IMR-90 (cell line): ENCODE measurements at regions not wholly inside any gene's neighbourhood (a gene's known extent, or its start where the extent isn't known, plus 50 kb on each side); places are given as distances from the start of the nearest gene placed in this dataset.

ENCODE experiments used
- ATAC-seq: fragments of 200-7000 bp; cut with Tn5 transposase; 2 replicates; pipeline ENCODE4 v1.9.1; 2020; ENCODE audit warnings: low read depth, mild to moderate bottlenecking, moderate library complexity
- BruUV-seq: library from RNA; stranded (reverse); fragments of 400-500 nt; replicated peaks from 2 replicates; lab custom pipeline; 2021; lab: Mats Ljungman, UMichigan
- CTCF ChIA-PET: fragments of 300-600 bp; formaldehyde crosslinking; extraction: SDS; loops from one replicate; lab custom pipeline; 2021; ENCODE audit warnings: antibody characterized with exemption; lab: Yijun Ruan, JAX
- POLR2A ChIA-PET: fragments of 300-600 bp; sonication (Branson Sonifier 250); formaldehyde crosslinking; loops from one replicate; lab custom pipeline; 2022; ENCODE audit warnings: antibody characterized with exemption; ENCODE audit not compliant: unreplicated experiment; lab: Charles Lee
- DNase-seq: peaks from one replicate; pipeline ENCODE4 v3.0.0; 2013
- H2AFZ ChIP-seq: replicated peaks from 2 replicates; pipeline ENCODE3; 2013; ENCODE audit warnings: low read length, mild to moderate bottlenecking; ENCODE audit not compliant: poor library complexity
- H2AK5ac ChIP-seq: 2 replicates; pipeline ENCODE4 v1.6.1; 2013; ENCODE audit warnings: low read depth, low read length, inconsistent platforms
- H2AK9ac ChIP-seq: replicated peaks from 2 replicates; pipeline ENCODE3; 2013; ENCODE audit warnings: mild to moderate bottlenecking, low read depth, low read length, moderate library complexity; ENCODE audit not compliant: poor library complexity
- H2BK120ac ChIP-seq: 2 replicates; pipeline ENCODE4 v1.6.1; 2013; ENCODE audit warnings: low read depth, low read length, inconsistent platforms
- H2BK15ac ChIP-seq: 3 replicates; pipeline ENCODE4 v1.6.1; 2013; ENCODE audit warnings: low read depth, low read length, inconsistent platforms
- H2BK20ac ChIP-seq: 2 replicates; pipeline ENCODE4 v1.6.1; 2013; ENCODE audit warnings: low read depth, mild to moderate bottlenecking, inconsistent platforms, low read length, moderate library complexity
- H2BK5ac ChIP-seq: 2 replicates; pipeline ENCODE4 v1.6.1; 2013; ENCODE audit warnings: mild to moderate bottlenecking, low read depth, low read length, inconsistent platforms; ENCODE audit not compliant: poor library complexity, severe bottlenecking
- H3K14ac ChIP-seq: replicated peaks from 2 replicates; pipeline ENCODE4 v1.6.1; 2013; ENCODE audit warnings: low read depth, low read length, inconsistent platforms
- H3K18ac ChIP-seq: 2 replicates; pipeline ENCODE4 v1.6.1; 2013; ENCODE audit warnings: low read depth, low read length, control low read depth
- H3K23ac ChIP-seq: 2 replicates; pipeline ENCODE4 v1.6.1; 2013; ENCODE audit warnings: low read depth, low read length, inconsistent platforms
- H3K27ac ChIP-seq: 2 replicates; pipeline ENCODE4 v1.5.1; 2013; ENCODE audit warnings: mild to moderate bottlenecking, control low read depth, low read length; ENCODE audit not compliant: insufficient read depth
- H3K27me3 ChIP-seq: 2 replicates; pipeline ENCODE4 v1.6.1; 2013; ENCODE audit warnings: low read length; ENCODE audit not compliant: control insufficient read depth, insufficient read depth
- H3K36me3 ChIP-seq: 2 replicates; pipeline ENCODE4 v1.6.1; 2013; ENCODE audit warnings: low read length, mixed read lengths; ENCODE audit not compliant: control insufficient read depth, insufficient read depth
- H3K4ac ChIP-seq: 2 replicates; pipeline ENCODE4 v1.6.1; 2013; ENCODE audit warnings: low read depth, low read length, inconsistent platforms
- H3K4me1 ChIP-seq: 2 replicates; pipeline ENCODE4 v1.6.1; 2013; ENCODE audit warnings: low read length, mixed read lengths; ENCODE audit not compliant: control insufficient read depth, insufficient read depth
- H3K4me2 ChIP-seq: 2 replicates; pipeline ENCODE4 v1.6.1; 2013; ENCODE audit warnings: low read depth, mild to moderate bottlenecking, control low read depth, low read length, moderate library complexity
- H3K4me3 ChIP-seq: 2 replicates; pipeline ENCODE4 v1.5.1; 2013; ENCODE audit warnings: low read depth, mild to moderate bottlenecking, control low read depth, low read length, moderate library complexity; ENCODE audit not compliant: insufficient read depth
- H3K56ac ChIP-seq: 2 replicates; pipeline ENCODE4 v1.6.1; 2013; ENCODE audit warnings: low read length, inconsistent platforms; ENCODE audit not compliant: insufficient read depth; ENCODE audit errors: extremely low read depth
- H3K79me1 ChIP-seq, 2 experiments: 2 replicates each; pipeline ENCODE4 v1.6.1; 2013; ENCODE audit warnings: low read length in 2 of 2, inconsistent platforms in 1 of 2, low read depth in 1 of 2
- H3K9ac ChIP-seq: 2 replicates; pipeline ENCODE4 v1.6.1; 2013; ENCODE audit warnings: low read depth, low read length, control low read depth
- H3K9me1 ChIP-seq: 2 replicates; pipeline ENCODE4 v1.6.1; 2013; ENCODE audit warnings: low read length, inconsistent platforms; ENCODE audit not compliant: insufficient read depth
- H3K9me3 ChIP-seq: 2 replicates; pipeline ENCODE4 v1.6.1; 2013; ENCODE audit warnings: low read length; ENCODE audit not compliant: control insufficient read depth, insufficient read depth
- H4K20me1 ChIP-seq: 2 replicates; pipeline ENCODE4 v1.6.1; 2013; ENCODE audit warnings: low read length, inconsistent platforms; ENCODE audit not compliant: insufficient read depth
- H4K5ac ChIP-seq: 2 replicates; pipeline ENCODE4 v1.6.1; 2013; ENCODE audit warnings: mild to moderate bottlenecking, low read depth, low read length, control low read depth
- H4K8ac ChIP-seq, 2 experiments: 2 replicates each; pipeline ENCODE4 v1.6.1; 2013; ENCODE audit warnings: low read depth in 2 of 2, low read length in 2 of 2, control low read depth in 1 of 2, inconsistent platforms in 1 of 2
- H4K91ac ChIP-seq: 2 replicates; pipeline ENCODE4 v1.6.1; 2013; ENCODE audit warnings: low read depth, low read length, inconsistent platforms; ENCODE audit not compliant: insufficient read depth
- BHLHE40 ChIP-seq: fragments of 150-350 bp; IDR thresholded peaks from 2 replicates; pipeline ENCODE4 v1.6.1; 2016; ENCODE audit warnings: mild to moderate bottlenecking, low read depth, low read length
- CEBPB ChIP-seq: IDR thresholded peaks from 2 replicates; pipeline ENCODE4 v1.6.1; 2012; ENCODE audit warnings: low read depth, low read length, improper control_type of control experiment
- CHD1 ChIP-seq: IDR thresholded peaks from 2 replicates; pipeline ENCODE4 v1.6.1; 2012; ENCODE audit warnings: low read depth, low read length, improper control_type of control experiment
- FOS ChIP-seq: fragments of 150-350 bp; IDR thresholded peaks from 2 replicates; pipeline ENCODE4 v1.6.1; 2016; ENCODE audit warnings: low read depth, low read length
- MAZ ChIP-seq: IDR thresholded peaks from 2 replicates; pipeline ENCODE4 v1.6.1; 2012; ENCODE audit warnings: low read depth, mild to moderate bottlenecking, low read length, improper control_type of control experiment, moderate library complexity, borderline replicate concordance
- MXI1 ChIP-seq: IDR thresholded peaks from 2 replicates; pipeline ENCODE4 v1.6.1; 2012; ENCODE audit warnings: low read depth, mild to moderate bottlenecking, low read length, moderate library complexity, borderline replicate concordance
- RAD21 ChIP-seq: IDR thresholded peaks from 2 replicates; pipeline ENCODE4 v1.6.1; 2012; ENCODE audit warnings: low read length, improper control_type of control experiment
- RFX5 ChIP-seq: IDR thresholded peaks from 2 replicates; pipeline ENCODE4 v1.8.0; 2012; ENCODE audit warnings: low read depth, mild to moderate bottlenecking, low read length, moderate library complexity
- USF2 ChIP-seq: fragments of 150-350 bp; IDR thresholded peaks from 2 replicates; pipeline ENCODE4 v1.6.1; 2017; ENCODE audit warnings: mild to moderate bottlenecking, antibody characterized with exemption, low read length, low read depth
- WGBS, 2 experiments: methylation state at CpG; one replicate each; pipeline versions ENCODE4 v1.1.5 to v1.1.7; 2013; ENCODE audit warnings: missing lambda C conversion rate in 2 of 2; ENCODE audit not compliant: insufficient read length in 1 of 2; ENCODE audit errors: extremely low coverage in 2 of 2; 5-methylcytosine and 5-hydroxymethylcytosine counted together
- dilution Hi-C: fragments of 300-500 bp; cut with HindIII; formaldehyde crosslinking; loops from one replicate; pipeline ENCODE4 v1.14.3; 2018; ENCODE audit warnings: low sequenced_read_pairs; ENCODE audit not compliant: unreplicated experiment
- in situ Hi-C: fragments of 300-500 bp; cut with MboI; formaldehyde crosslinking; loops from 3 replicates; pipeline ENCODE4 v1.14.3; 2019; ENCODE audit warnings: low sequenced_read_pairs, inconsistent platforms, mixed read lengths
- intact Hi-C: fragments of 100-400 bp; cut with micrococcal nuclease; formaldehyde crosslinking; loops from 2 replicates; pipeline ENCODE4 v1.10.0; 2022

GRCh38 chr2:74743778-74744177 is 89.7 kb downstream of the SEMA4F start:
- dilution Hi-C loops (no loop called here), in situ Hi-C loops (no loop called here), intact Hi-C loops (loop anchor here (10.0 kb wide), 1 partner anchor 91 kb away; the partner anchor contains the start of gene HK2)
- Histone ChIP-seq H4K8ac (no peak overlapping the region), H3K4me3 (no peak overlapping the region), H2BK5ac (no peak overlapping the region), H3K79me1 (no peaks in the 10 kb centered on the region), H4K5ac (no peak overlapping the region), H3K23ac (no peak overlapping the region), H3K4me2 (no peak overlapping the region), H4K91ac (no peak overlapping the region), H3K27ac (no peak overlapping the region), H2AFZ (no peak overlapping the region), H2AK9ac (no peak overlapping the region), H2BK15ac (peak overlapping the region; percentile 50; the same call in 1 of the 3 replicates), H4K20me1 (no peaks in the 10 kb centered on the region), H3K18ac (no peak overlapping the region), H2BK20ac (no peak overlapping the region; the same call in 1 of the 2 replicates), H3K14ac (no peak overlapping the region), H2BK120ac (peak overlapping the region; percentile 30; the same call in 1 of the 2 replicates), H3K36me3 (no peaks in the 10 kb centered on the region), H3K4ac (no peak overlapping the region), H2AK5ac (peak overlapping the region; percentile 3; the same call in 1 of the 2 replicates), H3K9ac (no peak overlapping the region), H3K9me3 (no peaks in the 10 kb centered on the region), H3K4me1 (peaks cover 22% of the 10 kb centered on the region), H3K56ac (no peak overlapping the region), H3K9me1 (peaks cover 22% of the 10 kb centered on the region), H3K27me3 (no peaks in the 10 kb centered on the region)
- POLR2A ChIA-PET: no interaction called here
- BruUV-seq: no TSS peak
- DNase-seq: no peak
- CTCF ChIA-PET: interaction anchor here (1.2 kb wide), 1 partner anchor 11 kb away, joined by 4 read pairs; no protein-coding TSS in a partner anchor
- ATAC-seq: no peak
- TF ChIP-seq MAZ (no peak), CHD1 (no peak), FOS (no peak), RFX5 (no peak), BHLHE40 (no peak), USF2 (no peak), MXI1 (no peak), CEBPB (no peak), RAD21 (no peak)
- 40% methylated on average over 1 of the region's 7 CpGs; no CpG with 5 or more reads in 1 of the 2 experiments for WGBS, 2 experiments
